ENCODE measurements at regions not wholly inside any gene's neighbourhood (a gene's known extent, or its start where the extent isn't known, plus 50 kb on each side); places are given as distances from the start of the nearest gene placed in this dataset.

- no peak for DNase-seq (ENCODE audit: low spot score)
- no peak for TF ChIP-seq CTCF (IDR thresholded peaks at IDR 0.05; ENCODE audit: extremely low read depth, missing control alignments)
Measured at GRCh38 chr3:177443469-177443868, 246.2 kb upstream of the TBL1XR1 start.

GRCh38 chr3:177444696-177445095 is 247.4 kb upstream of the TBL1XR1 start:
- no peak for TF ChIP-seq CTCF (IDR thresholded peaks at IDR 0.05; ENCODE audit: extremely low read depth, missing control alignments)
- no peak for DNase-seq (ENCODE audit: low spot score)

GRCh38 chr3:177445549-177445948 is 248.3 kb upstream of the TBL1XR1 start:
- no peak for TF ChIP-seq CTCF (IDR thresholded peaks at IDR 0.05; ENCODE audit: extremely low read depth, missing control alignments)
- DNase-seq (ENCODE audit: low spot score), result no peak

GRCh38 chr3:177446165-177446601 is 248.9 kb upstream of the TBL1XR1 start:
- no peak for DNase-seq (ENCODE audit: low spot score)
- TF ChIP-seq CTCF (IDR thresholded peaks at IDR 0.05; ENCODE audit: extremely low read depth, missing control alignments), result no peak

- DNase-seq (ENCODE audit: low spot score), result no peak
- no peak for TF ChIP-seq CTCF (IDR thresholded peaks at IDR 0.05; ENCODE audit: extremely low read depth, missing control alignments)
Measured at GRCh38 chr3:177447938-177448337, 250.7 kb upstream of the TBL1XR1 start.

GRCh38 chr3:177448987-177449359 is 251.7 kb upstream of the TBL1XR1 start:
- TF ChIP-seq CTCF (IDR thresholded peaks at IDR 0.05; ENCODE audit: extremely low read depth, missing control alignments), result no peak

GRCh38 chr3:177449360-177450006 is 252.2 kb upstream of the TBL1XR1 start:
- no peak for TF ChIP-seq CTCF (IDR thresholded peaks at IDR 0.05; ENCODE audit: extremely low read depth, missing control alignments)
- peak; percentile 61 for DNase-seq (ENCODE audit: low spot score)

More at GRCh38 chr3:177448987-177449359, 251.7 kb upstream of the TBL1XR1 start:
- peak; percentile 23 for DNase-seq (ENCODE audit: low spot score)
